ENCODE measurements at regions not wholly inside any gene's neighbourhood (a gene's known extent, or its start where the extent isn't known, plus 50 kb on each side); places are given as distances from the start of the nearest gene placed in this dataset.
"Not testable (repeated sequence)": the region's sequence is repeated elsewhere in the genome, so short reads cannot be mapped to it uniquely, and the experiment has no call there.

GRCh38 chr1:149239897-149240508 is 136.7 kb upstream of the NBPF9 start:
- not testable (repeated sequence) for TF ChIP-seq CSRNP3 (CRISPR knock-in tag; IDR thresholded peaks at IDR 0.05); PATZ1 (CRISPR knock-in tag; IDR thresholded peaks at IDR 0.05; ENCODE audit: borderline replicate concordance); ZNF8 (CRISPR knock-in tag; IDR thresholded peaks at IDR 0.05); OSR1 (CRISPR knock-in tag; IDR thresholded peaks at IDR 0.05); TSHZ2 (CRISPR knock-in tag; IDR thresholded peaks at IDR 0.05); ZFP3 (CRISPR knock-in tag; IDR thresholded peaks at IDR 0.05)

Measured in SK-N-SH treated with all-trans-retinoic acid at 6 μM for 48 hours (cell line).